ENCODE measurements at regions not wholly inside any gene's neighbourhood (a gene's known extent, or its start where the extent isn't known, plus 50 kb on each side); places are given as distances from the start of the nearest gene placed in this dataset.

GRCh38 chr6:109269057-109269456, 113.2 kb downstream of the CD164 start:
- TF ChIP-seq, protein P1, sequence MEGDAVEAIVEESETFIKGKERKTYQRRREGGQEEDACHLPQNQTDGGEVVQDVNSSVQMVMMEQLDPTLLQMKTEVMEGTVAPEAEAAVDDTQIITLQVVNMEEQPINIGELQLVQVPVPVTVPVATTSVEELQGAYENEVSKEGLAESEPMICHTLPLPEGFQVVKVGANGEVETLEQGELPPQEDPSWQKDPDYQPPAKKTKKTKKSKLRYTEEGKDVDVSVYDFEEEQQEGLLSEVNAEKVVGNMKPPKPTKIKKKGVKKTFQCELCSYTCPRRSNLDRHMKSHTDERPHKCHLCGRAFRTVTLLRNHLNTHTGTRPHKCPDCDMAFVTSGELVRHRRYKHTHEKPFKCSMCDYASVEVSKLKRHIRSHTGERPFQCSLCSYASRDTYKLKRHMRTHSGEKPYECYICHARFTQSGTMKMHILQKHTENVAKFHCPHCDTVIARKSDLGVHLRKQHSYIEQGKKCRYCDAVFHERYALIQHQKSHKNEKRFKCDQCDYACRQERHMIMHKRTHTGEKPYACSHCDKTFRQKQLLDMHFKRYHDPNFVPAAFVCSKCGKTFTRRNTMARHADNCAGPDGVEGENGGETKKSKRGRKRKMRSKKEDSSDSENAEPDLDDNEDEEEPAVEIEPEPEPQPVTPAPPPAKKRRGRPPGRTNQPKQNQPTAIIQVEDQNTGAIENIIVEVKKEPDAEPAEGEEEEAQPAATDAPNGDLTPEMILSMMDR (conservative IDR thresholded peaks at IDR 0.05; ENCODE audit: low read depth, low read length): no peak
- TF ChIP-seq EZH2 (IDR thresholded peaks at IDR 0.05; ENCODE audit: low read length, unreplicated experiment) (no peak), EZH2phosphoT487 (IDR thresholded peaks at IDR 0.05; ENCODE audit: borderline replicate concordance, low read length) (no peak)
